ENCODE measurements at regions not wholly inside any gene's neighbourhood (a gene's known extent, or its start where the extent isn't known, plus 50 kb on each side); places are given as distances from the start of the nearest gene placed in this dataset.
"Not testable (repeated sequence)": the region's sequence is repeated elsewhere in the genome, so short reads cannot be mapped to it uniquely, and the experiment has no call there.

- H3K27me3 ChIP-seq (ENCODE audit: control insufficient read depth, insufficient read depth, low read length) = no peaks in the 10 kb centered on the region
- no peak overlapping the region for H3K4me2 ChIP-seq (ENCODE audit: extremely low read depth, insufficient read depth, low read length)
- no peak overlapping the region for H3K4me3 ChIP-seq (replicated peaks in 1 of 4; ENCODE audit: control extremely low read depth in 1 of 4, insufficient read depth in 1 of 4, low read depth in 3 of 4, low read length in 4 of 4)
- no peak overlapping the region for H2AFZ ChIP-seq (ENCODE audit: low read length)
- no peaks in the 10 kb centered on the region for H3K4me1 ChIP-seq (ENCODE audit: control insufficient read depth, extremely low read depth, insufficient read depth, low read length)
- no peaks in the 10 kb centered on the region for H3K36me3 ChIP-seq (ENCODE audit: control insufficient read depth, insufficient read depth, low read length)
- no peaks in the 10 kb centered on the region for H4K20me1 ChIP-seq (ENCODE audit: control insufficient read depth, extremely low read depth, insufficient read depth, low read length)
- H3K79me2 ChIP-seq (ENCODE audit: control insufficient read depth, insufficient read depth, low read length) = no peaks in the 10 kb centered on the region
- no peak overlapping the region for H3K27ac ChIP-seq (ENCODE audit: insufficient read depth, low read length)
- DNase-seq (ENCODE audit: low read depth in 2 of 2) = no peak
- H3K9me3 ChIP-seq (ENCODE audit: control insufficient read depth, insufficient read depth, low read depth, low read length) = no peaks in the 10 kb centered on the region
- no peak overlapping the region for H3K9ac ChIP-seq (ENCODE audit: insufficient read depth, low read length)
- TF ChIP-seq EZH2 (IDR thresholded peaks at IDR 0.05; ENCODE audit: low read length, missing control alignments) = no peak
- TF ChIP-seq CTCF (conservative IDR thresholded peaks at IDR 0.05 in 1 of 2, IDR thresholded peaks at IDR 0.05 in 1 of 2; ENCODE audit: low read depth in 1 of 2, low read length in 2 of 2) = no peak
These were observed 67.9 kb upstream of the EEF1E1 start for GRCh38 chr6:8170245-8170644.

GRCh38 chr6:8166156-8166555 lies 63.8 kb upstream of the EEF1E1 start:
- Histone ChIP-seq H3K79me2 (ENCODE audit: control insufficient read depth, insufficient read depth, low read length) (no peaks in the 10 kb centered on the region), H3K4me2 (ENCODE audit: extremely low read depth, insufficient read depth, low read length) (no peak overlapping the region), H3K4me1 (ENCODE audit: control insufficient read depth, extremely low read depth, insufficient read depth, low read length) (no peaks in the 10 kb centered on the region), H2AFZ (ENCODE audit: low read length) (no peak overlapping the region), H3K9ac (ENCODE audit: insufficient read depth, low read length) (no peak overlapping the region), H3K27ac (ENCODE audit: insufficient read depth, low read length) (no peak overlapping the region), H3K4me3 (replicated peaks in 1 of 4; ENCODE audit: control extremely low read depth in 1 of 4, insufficient read depth in 1 of 4, low read depth in 3 of 4, low read length in 4 of 4) (no peak overlapping the region), H3K27me3 (ENCODE audit: control insufficient read depth, insufficient read depth, low read length) (no peaks in the 10 kb centered on the region), H3K9me3 (ENCODE audit: control insufficient read depth, insufficient read depth, low read depth, low read length) (no peaks in the 10 kb centered on the region), H4K20me1 (ENCODE audit: control insufficient read depth, extremely low read depth, insufficient read depth, low read length) (no peaks in the 10 kb centered on the region), H3K36me3 (ENCODE audit: control insufficient read depth, insufficient read depth, low read length) (no peaks in the 10 kb centered on the region)
- no peak for DNase-seq (ENCODE audit: low read depth in 2 of 2)
- TF ChIP-seq EZH2 (IDR thresholded peaks at IDR 0.05; ENCODE audit: low read length, missing control alignments) (no peak), CTCF (conservative IDR thresholded peaks at IDR 0.05 in 1 of 2, IDR thresholded peaks at IDR 0.05 in 1 of 2; ENCODE audit: low read depth in 1 of 2, low read length in 2 of 2) (no peak)

DNA sequence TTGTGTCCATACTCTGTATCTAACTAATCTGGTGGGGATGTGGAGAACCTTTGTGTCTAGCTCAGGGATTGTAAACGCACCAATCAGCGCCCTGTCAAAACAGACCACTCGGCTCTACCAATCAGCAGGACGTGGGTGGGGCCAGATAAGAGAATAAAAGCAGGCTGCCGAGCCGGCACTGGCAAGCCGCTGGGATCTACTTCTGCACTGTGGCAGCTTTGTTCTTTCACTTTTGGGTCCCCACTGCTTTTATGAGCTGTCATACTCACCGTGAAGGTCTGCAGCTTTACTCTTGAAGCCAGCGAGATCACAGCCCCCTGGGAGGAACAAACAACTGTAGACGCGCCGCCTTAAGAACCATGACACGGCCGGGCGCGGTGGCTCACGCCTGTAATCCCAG lies 62.7 kb upstream of the EEF1E1 start:
- H2AFZ ChIP-seq (ENCODE audit: low read length); H3K9me3 ChIP-seq (ENCODE audit: control insufficient read depth, insufficient read depth, low read depth, low read length); H3K36me3 ChIP-seq (ENCODE audit: control insufficient read depth, insufficient read depth, low read length); H3K4me3 ChIP-seq (replicated peaks in 1 of 4; ENCODE audit: control extremely low read depth in 1 of 4, insufficient read depth in 1 of 4, low read depth in 3 of 4, low read length in 4 of 4); H3K9ac ChIP-seq (ENCODE audit: insufficient read depth, low read length); H4K20me1 ChIP-seq (ENCODE audit: control insufficient read depth, extremely low read depth, insufficient read depth, low read length); H3K27ac ChIP-seq (ENCODE audit: insufficient read depth, low read length); H3K4me2 ChIP-seq (ENCODE audit: extremely low read depth, insufficient read depth, low read length); H3K27me3 ChIP-seq (ENCODE audit: control insufficient read depth, insufficient read depth, low read length); DNase-seq (ENCODE audit: low read depth in 2 of 2); H3K4me1 ChIP-seq (ENCODE audit: control insufficient read depth, extremely low read depth, insufficient read depth, low read length); H3K79me2 ChIP-seq (ENCODE audit: control insufficient read depth, insufficient read depth, low read length): not testable (repeated sequence)

DNA sequence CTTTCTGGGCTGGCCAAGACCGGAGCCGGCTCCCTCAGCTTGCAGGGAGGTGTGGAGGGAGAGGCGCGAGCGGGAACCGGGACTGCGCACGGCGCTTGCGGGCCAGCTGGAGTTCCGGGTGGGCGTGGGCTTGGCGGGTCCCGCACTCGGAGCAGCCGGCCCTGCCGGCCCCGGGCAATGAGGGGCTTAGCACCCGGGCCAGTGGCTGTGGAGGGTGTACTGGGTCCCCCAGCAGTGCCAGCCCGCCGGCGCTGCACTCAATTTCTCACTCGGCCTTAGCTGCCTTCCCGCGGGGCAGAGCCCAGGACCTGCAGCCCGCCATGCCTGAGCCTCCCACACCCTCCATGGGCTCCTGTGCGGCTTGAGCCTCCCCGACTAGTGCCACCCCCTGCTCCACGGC lies 61.9 kb upstream of the EEF1E1 start:
- H3K79me2 ChIP-seq (ENCODE audit: control insufficient read depth, insufficient read depth, low read length); H3K9me3 ChIP-seq (ENCODE audit: control insufficient read depth, insufficient read depth, low read depth, low read length); H3K4me1 ChIP-seq (ENCODE audit: control insufficient read depth, extremely low read depth, insufficient read depth, low read length); H2AFZ ChIP-seq (ENCODE audit: low read length); H3K9ac ChIP-seq (ENCODE audit: insufficient read depth, low read length); DNase-seq (ENCODE audit: low read depth in 2 of 2); H3K4me3 ChIP-seq (replicated peaks in 1 of 4; ENCODE audit: control extremely low read depth in 1 of 4, insufficient read depth in 1 of 4, low read depth in 3 of 4, low read length in 4 of 4); H4K20me1 ChIP-seq (ENCODE audit: control insufficient read depth, extremely low read depth, insufficient read depth, low read length); H3K36me3 ChIP-seq (ENCODE audit: control insufficient read depth, insufficient read depth, low read length); H3K27ac ChIP-seq (ENCODE audit: insufficient read depth, low read length); H3K27me3 ChIP-seq (ENCODE audit: control insufficient read depth, insufficient read depth, low read length); H3K4me2 ChIP-seq (ENCODE audit: extremely low read depth, insufficient read depth, low read length): not testable (repeated sequence)
